ENCODE measurements at regions not wholly inside any gene's neighbourhood (a gene's known extent, or its start where the extent isn't known, plus 50 kb on each side); places are given as distances from the start of the nearest gene placed in this dataset.

DNA sequence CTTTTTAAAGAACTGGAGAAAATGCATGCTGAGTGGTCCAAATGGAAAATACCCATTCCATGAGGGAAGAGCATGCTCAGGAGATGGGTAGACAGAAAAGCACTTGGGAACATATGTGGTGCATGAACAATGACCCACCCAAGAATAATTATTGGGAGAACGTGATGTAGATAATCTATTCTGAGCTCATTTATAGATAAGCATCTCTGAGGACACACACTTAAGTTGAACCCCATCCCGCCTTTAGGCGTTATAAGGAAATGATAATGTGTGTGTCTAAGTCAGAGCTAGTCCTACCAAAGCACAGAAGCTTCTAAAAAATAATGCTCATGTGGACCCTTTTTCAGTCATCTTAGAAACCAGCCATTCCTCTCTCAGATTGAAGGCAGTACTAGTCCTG, 189.9 kb downstream of the KTN1 start:
- no peak for TF ChIP-seq CTCF (IDR thresholded peaks at IDR 0.05)
- TF ChIP-seq POLR2A (IDR thresholded peaks at IDR 0.05): no peak

All from adrenal gland (tissue), 5 donors.